IMR-90 (cell line): ENCODE measurements at regions not wholly inside any gene's neighbourhood (a gene's known extent, or its start where the extent isn't known, plus 50 kb on each side); places are given as distances from the start of the nearest gene placed in this dataset.

ENCODE experiments used
- ATAC-seq: fragments of 200-7000 bp; cut with Tn5 transposase; 2 replicates; pipeline ENCODE4 v1.9.1; 2020; ENCODE audit warnings: low read depth, mild to moderate bottlenecking, moderate library complexity
- BruUV-seq: library from RNA; stranded (reverse); fragments of 400-500 nt; replicated peaks from 2 replicates; lab custom pipeline; 2021; lab: Mats Ljungman, UMichigan
- CTCF ChIA-PET: fragments of 300-600 bp; formaldehyde crosslinking; extraction: SDS; loops from one replicate; lab custom pipeline; 2021; ENCODE audit warnings: antibody characterized with exemption; lab: Yijun Ruan, JAX
- POLR2A ChIA-PET: fragments of 300-600 bp; sonication (Branson Sonifier 250); formaldehyde crosslinking; loops from one replicate; lab custom pipeline; 2022; ENCODE audit warnings: antibody characterized with exemption; ENCODE audit not compliant: unreplicated experiment; lab: Charles Lee
- DNase-seq: peaks from one replicate; pipeline ENCODE4 v3.0.0; 2013
- H2AFZ ChIP-seq: replicated peaks from 2 replicates; pipeline ENCODE3; 2013; ENCODE audit warnings: low read length, mild to moderate bottlenecking; ENCODE audit not compliant: poor library complexity
- H2AK5ac ChIP-seq: 2 replicates; pipeline ENCODE4 v1.6.1; 2013; ENCODE audit warnings: low read depth, low read length, inconsistent platforms
- H2AK9ac ChIP-seq: replicated peaks from 2 replicates; pipeline ENCODE3; 2013; ENCODE audit warnings: mild to moderate bottlenecking, low read depth, low read length, moderate library complexity; ENCODE audit not compliant: poor library complexity
- H2BK120ac ChIP-seq: 2 replicates; pipeline ENCODE4 v1.6.1; 2013; ENCODE audit warnings: low read depth, low read length, inconsistent platforms
- H2BK15ac ChIP-seq: 3 replicates; pipeline ENCODE4 v1.6.1; 2013; ENCODE audit warnings: low read depth, low read length, inconsistent platforms
- H2BK20ac ChIP-seq: 2 replicates; pipeline ENCODE4 v1.6.1; 2013; ENCODE audit warnings: low read depth, mild to moderate bottlenecking, inconsistent platforms, low read length, moderate library complexity
- H2BK5ac ChIP-seq: 2 replicates; pipeline ENCODE4 v1.6.1; 2013; ENCODE audit warnings: mild to moderate bottlenecking, low read depth, low read length, inconsistent platforms; ENCODE audit not compliant: poor library complexity, severe bottlenecking
- H3K14ac ChIP-seq: replicated peaks from 2 replicates; pipeline ENCODE4 v1.6.1; 2013; ENCODE audit warnings: low read depth, low read length, inconsistent platforms
- H3K18ac ChIP-seq: 2 replicates; pipeline ENCODE4 v1.6.1; 2013; ENCODE audit warnings: low read depth, low read length, control low read depth
- H3K23ac ChIP-seq: 2 replicates; pipeline ENCODE4 v1.6.1; 2013; ENCODE audit warnings: low read depth, low read length, inconsistent platforms
- H3K27ac ChIP-seq: 2 replicates; pipeline ENCODE4 v1.5.1; 2013; ENCODE audit warnings: mild to moderate bottlenecking, control low read depth, low read length; ENCODE audit not compliant: insufficient read depth
- H3K27me3 ChIP-seq: 2 replicates; pipeline ENCODE4 v1.6.1; 2013; ENCODE audit warnings: low read length; ENCODE audit not compliant: control insufficient read depth, insufficient read depth
- H3K36me3 ChIP-seq: 2 replicates; pipeline ENCODE4 v1.6.1; 2013; ENCODE audit warnings: low read length, mixed read lengths; ENCODE audit not compliant: control insufficient read depth, insufficient read depth
- H3K4ac ChIP-seq: 2 replicates; pipeline ENCODE4 v1.6.1; 2013; ENCODE audit warnings: low read depth, low read length, inconsistent platforms
- H3K4me1 ChIP-seq: 2 replicates; pipeline ENCODE4 v1.6.1; 2013; ENCODE audit warnings: low read length, mixed read lengths; ENCODE audit not compliant: control insufficient read depth, insufficient read depth
- H3K4me2 ChIP-seq: 2 replicates; pipeline ENCODE4 v1.6.1; 2013; ENCODE audit warnings: low read depth, mild to moderate bottlenecking, control low read depth, low read length, moderate library complexity
- H3K4me3 ChIP-seq: 2 replicates; pipeline ENCODE4 v1.5.1; 2013; ENCODE audit warnings: low read depth, mild to moderate bottlenecking, control low read depth, low read length, moderate library complexity; ENCODE audit not compliant: insufficient read depth
- H3K56ac ChIP-seq: 2 replicates; pipeline ENCODE4 v1.6.1; 2013; ENCODE audit warnings: low read length, inconsistent platforms; ENCODE audit not compliant: insufficient read depth; ENCODE audit errors: extremely low read depth
- H3K79me1 ChIP-seq, 2 experiments: 2 replicates each; pipeline ENCODE4 v1.6.1; 2013; ENCODE audit warnings: low read length in 2 of 2, inconsistent platforms in 1 of 2, low read depth in 1 of 2
- H3K9ac ChIP-seq: 2 replicates; pipeline ENCODE4 v1.6.1; 2013; ENCODE audit warnings: low read depth, low read length, control low read depth
- H3K9me1 ChIP-seq: 2 replicates; pipeline ENCODE4 v1.6.1; 2013; ENCODE audit warnings: low read length, inconsistent platforms; ENCODE audit not compliant: insufficient read depth
- H3K9me3 ChIP-seq: 2 replicates; pipeline ENCODE4 v1.6.1; 2013; ENCODE audit warnings: low read length; ENCODE audit not compliant: control insufficient read depth, insufficient read depth
- H4K20me1 ChIP-seq: 2 replicates; pipeline ENCODE4 v1.6.1; 2013; ENCODE audit warnings: low read length, inconsistent platforms; ENCODE audit not compliant: insufficient read depth
- H4K5ac ChIP-seq: 2 replicates; pipeline ENCODE4 v1.6.1; 2013; ENCODE audit warnings: mild to moderate bottlenecking, low read depth, low read length, control low read depth
- H4K8ac ChIP-seq, 2 experiments: 2 replicates each; pipeline ENCODE4 v1.6.1; 2013; ENCODE audit warnings: low read depth in 2 of 2, low read length in 2 of 2, control low read depth in 1 of 2, inconsistent platforms in 1 of 2
- H4K91ac ChIP-seq: 2 replicates; pipeline ENCODE4 v1.6.1; 2013; ENCODE audit warnings: low read depth, low read length, inconsistent platforms; ENCODE audit not compliant: insufficient read depth
- RCOR1 ChIP-seq: IDR thresholded peaks from 2 replicates; pipeline ENCODE4 v1.6.1; 2012; ENCODE audit warnings: mild to moderate bottlenecking, low read length, improper control_type of control experiment; ENCODE audit not compliant: insufficient replicate concordance
- SMC3 ChIP-seq: fragments of 150-350 bp; IDR thresholded peaks from 2 replicates; pipeline ENCODE4 v1.6.1; 2016; ENCODE audit warnings: low read depth, mild to moderate bottlenecking, antibody characterized with exemption, low read length, moderate library complexity
- dilution Hi-C: fragments of 300-500 bp; cut with HindIII; formaldehyde crosslinking; loops from one replicate; pipeline ENCODE4 v1.14.3; 2018; ENCODE audit warnings: low sequenced_read_pairs; ENCODE audit not compliant: unreplicated experiment
- in situ Hi-C: fragments of 300-500 bp; cut with MboI; formaldehyde crosslinking; loops from 3 replicates; pipeline ENCODE4 v1.14.3; 2019; ENCODE audit warnings: low sequenced_read_pairs, inconsistent platforms, mixed read lengths
- intact Hi-C: fragments of 100-400 bp; cut with micrococcal nuclease; formaldehyde crosslinking; loops from 2 replicates; pipeline ENCODE4 v1.10.0; 2022

DNA sequence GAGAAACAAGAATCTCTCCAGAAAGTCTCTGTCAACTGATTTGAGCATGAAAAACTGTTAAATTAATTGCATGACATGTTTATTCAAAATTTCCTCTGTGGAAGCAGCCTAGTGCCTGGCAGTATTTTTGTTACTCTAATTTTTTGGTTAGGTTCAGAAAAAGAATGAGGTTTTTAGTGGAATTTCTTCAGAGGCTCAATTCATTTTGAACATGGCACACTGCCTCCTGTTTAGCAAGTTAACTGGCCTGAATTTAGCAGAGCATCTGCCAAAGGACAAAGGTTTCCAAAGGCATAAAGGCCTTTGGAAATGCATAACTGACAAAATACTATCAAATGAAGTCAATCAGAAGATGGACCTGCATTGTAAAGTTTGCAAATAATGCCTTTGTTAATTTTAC lies 1326.5 kb downstream of the PLA2G4A start:
- intact Hi-C loops (no loop called here), dilution Hi-C loops (no loop called here), in situ Hi-C loops (no loop called here)
- Histone ChIP-seq H3K9me1 (no peaks in the 10 kb centered on the region; the same call in 1 of the 2 replicates), H3K27ac (no peak overlapping the region), H3K4me3 (no peak overlapping the region), H3K4me1 (no peaks in the 10 kb centered on the region), H3K23ac (no peak overlapping the region), H2AFZ (no peak overlapping the region), H3K9ac (no peak overlapping the region), H2BK15ac (no peak overlapping the region), H3K14ac (no peak overlapping the region), H2BK20ac (no peak overlapping the region), H3K56ac (no peak overlapping the region), H2AK5ac (no peak overlapping the region), H4K20me1 (no peaks in the 10 kb centered on the region), H4K5ac (no peak overlapping the region), H3K27me3 (no peaks in the 10 kb centered on the region), H3K9me3 (no peaks in the 10 kb centered on the region), H3K36me3 (no peaks in the 10 kb centered on the region), H2AK9ac (no peak overlapping the region), H3K4me2 (no peak overlapping the region), H4K91ac (no peak overlapping the region), H3K79me1 (no peaks in the 10 kb centered on the region), H4K8ac (no peak overlapping the region), H2BK120ac (no peak overlapping the region), H3K4ac (no peak overlapping the region), H3K18ac (no peak overlapping the region), H2BK5ac (no peak overlapping the region)
- ChIA-PET POLR2A (no interaction called here), CTCF (no interaction called here)
- no peak for ATAC-seq
- BruUV-seq: no TSS peak
- DNase-seq: no peak
- no peak for TF ChIP-seq RCOR1
- TF ChIP-seq SMC3: no peak
